Suprapubic skin (tissue), 4 donors: ENCODE measurements at regions not wholly inside any gene's neighbourhood (a gene's known extent, or its start where the extent isn't known, plus 50 kb on each side); places are given as distances from the start of the nearest gene placed in this dataset.

Experiments
- DNase-seq, 2 donors: peaks; one replicate each; pipeline ENCODE4 v3.0.0-alpha.2; 2019; ENCODE audit warnings: low spot score in 2 of 2
- H3K27ac ChIP-seq: fragments of 200-600 bp; sonication (generic); one replicate; pipeline ENCODE4 v1.5.1; 2019
- H3K27me3 ChIP-seq: fragments of 200-600 bp; sonication (generic); one replicate; pipeline ENCODE4 v1.5.1; 2019
- H3K36me3 ChIP-seq: fragments of 200-600 bp; sonication (generic); one replicate; pipeline ENCODE4 v1.5.1; 2019
- H3K4me1 ChIP-seq: fragments of 200-600 bp; sonication (generic); one replicate; pipeline ENCODE4 v1.5.1; 2019
- H3K4me3 ChIP-seq: fragments of 200-600 bp; sonication (generic); one replicate; pipeline ENCODE4 v1.5.1; 2019; ENCODE audit warnings: mild to moderate bottlenecking
- H3K9me3 ChIP-seq: fragments of 200-600 bp; sonication (generic); one replicate; pipeline ENCODE4 v1.5.1; 2019
- CTCF ChIP-seq, 2 donors: fragments of 200-600 bp in 1 of 2; fragments of 450-650 bp in 1 of 2; sonication (generic) in 1 of 2; IDR thresholded peaks; one replicate each; pipeline ENCODE4 v1.5.1; 2016 to 2019; ENCODE audit warnings: antibody characterized with exemption in 2 of 2, mild to moderate bottlenecking in 1 of 2, moderate library complexity in 1 of 2
- EP300 ChIP-seq: sonication (generic); formaldehyde crosslinking; IDR thresholded peaks from one replicate; pipeline ENCODE4 v1.6.1; 2017; ENCODE audit warnings: antibody characterized with exemption
- POLR2A ChIP-seq, 2 donors: fragments of 450-650 bp; IDR thresholded peaks; one replicate each; pipeline ENCODE4 v1.6.1; 2017; ENCODE audit warnings: antibody characterized with exemption in 2 of 2, mild to moderate bottlenecking in 2 of 2, moderate library complexity in 2 of 2
- POLR2AphosphoS5 ChIP-seq, 3 donors: sonication (generic); formaldehyde crosslinking; IDR thresholded peaks; one replicate each; pipeline ENCODE4 v1.6.1; 2017; ENCODE audit warnings: antibody characterized with exemption in 3 of 3
- WGBS: methylation state at CpG from one replicate; pipeline ENCODE4 v1.1.5; 2018; 5-methylcytosine and 5-hydroxymethylcytosine counted together

- no peaks in the 10 kb centered on the region for H3K4me1 ChIP-seq
- TF ChIP-seq POLR2AphosphoS5 (IDR thresholded peaks at IDR 0.05) (no peak), CTCF (IDR thresholded peaks at IDR 0.05) (no peak), POLR2A (IDR thresholded peaks at IDR 0.05) (no peak), EP300 (no peak)
- peaks cover 3% of the 10 kb centered on the region for H3K9me3 ChIP-seq
- no peak overlapping the region for H3K4me3 ChIP-seq
- DNase-seq, result no peak
- WGBS, result 70% methylated on average over 5 of the region's 5 CpGs
- H3K36me3 ChIP-seq, result no peaks in the 10 kb centered on the region
- H3K27me3 ChIP-seq, result no peaks in the 10 kb centered on the region
- H3K27ac ChIP-seq, result no peak overlapping the region
Observed at GRCh38 chr12:17371491-17372215, 718.3 kb downstream of the RERGL start.

- no peak overlapping the region for H3K27ac ChIP-seq
- H3K4me1 ChIP-seq, result no peaks in the 10 kb centered on the region
- no peaks in the 10 kb centered on the region for H3K36me3 ChIP-seq
- H3K4me3 ChIP-seq, result no peak overlapping the region
- H3K9me3 ChIP-seq, result peaks cover 3% of the 10 kb centered on the region
- H3K27me3 ChIP-seq, result no peaks in the 10 kb centered on the region
- TF ChIP-seq POLR2AphosphoS5 (IDR thresholded peaks at IDR 0.05), result no peak
- no peak for TF ChIP-seq CTCF (IDR thresholded peaks at IDR 0.05)
- TF ChIP-seq POLR2A (IDR thresholded peaks at IDR 0.05), result no peak
- TF ChIP-seq EP300, result no peak
- DNase-seq, result no peak
Observed at GRCh38 chr12:17370621-17371020, 719.4 kb downstream of the RERGL start.

GRCh38 chr12:17369556-17369955 is 720.4 kb downstream of the RERGL start:
- no peaks in the 10 kb centered on the region for H3K36me3 ChIP-seq
- H3K27me3 ChIP-seq, result no peaks in the 10 kb centered on the region
- H3K4me3 ChIP-seq, result no peak overlapping the region
- H3K27ac ChIP-seq, result no peak overlapping the region
- 71% methylated on average over 1 of the region's 1 CpG for WGBS
- TF ChIP-seq POLR2A (IDR thresholded peaks at IDR 0.05), result no peak
- TF ChIP-seq EP300, result no peak
- TF ChIP-seq POLR2AphosphoS5 (IDR thresholded peaks at IDR 0.05), result no peak
- no peak for TF ChIP-seq CTCF (IDR thresholded peaks at IDR 0.05)
- peaks cover 3% of the 10 kb centered on the region for H3K9me3 ChIP-seq
- H3K4me1 ChIP-seq, result no peaks in the 10 kb centered on the region
- no peak for DNase-seq

- H3K36me3 ChIP-seq, result no peaks in the 10 kb centered on the region
- TF ChIP-seq CTCF (IDR thresholded peaks at IDR 0.05), result no peak
- no peak for TF ChIP-seq EP300
- no peak for TF ChIP-seq POLR2AphosphoS5 (IDR thresholded peaks at IDR 0.05)
- no peak for TF ChIP-seq POLR2A (IDR thresholded peaks at IDR 0.05)
- DNase-seq, result no peak
- H3K4me1 ChIP-seq, result no peaks in the 10 kb centered on the region
- no peak overlapping the region for H3K27ac ChIP-seq
- WGBS, result 47% methylated on average over 3 of the region's 3 CpGs
- H3K27me3 ChIP-seq, result no peaks in the 10 kb centered on the region
- H3K9me3 ChIP-seq, result no peaks in the 10 kb centered on the region
- no peak overlapping the region for H3K4me3 ChIP-seq
Observed at GRCh38 chr12:17361224-17361623, 728.8 kb downstream of the RERGL start.

GRCh38 chr12:17358835-17359234 is 731.2 kb downstream of the RERGL start:
- no peak for TF ChIP-seq EP300
- 52% methylated on average over 3 of the region's 3 CpGs for WGBS
- Histone ChIP-seq H3K27ac (no peak overlapping the region), H3K4me3 (no peak overlapping the region), H3K9me3 (no peaks in the 10 kb centered on the region), H3K4me1 (no peaks in the 10 kb centered on the region), H3K36me3 (no peaks in the 10 kb centered on the region), H3K27me3 (no peaks in the 10 kb centered on the region)
- no peak for DNase-seq

GRCh38 chr12:17357396-17357795 is 732.6 kb downstream of the RERGL start:
- no peak for TF ChIP-seq POLR2AphosphoS5 (IDR thresholded peaks at IDR 0.05)
- TF ChIP-seq POLR2A (IDR thresholded peaks at IDR 0.05), result no peak
- no peak for TF ChIP-seq CTCF (IDR thresholded peaks at IDR 0.05)
- TF ChIP-seq EP300, result no peak
- WGBS, result 40% methylated on average over 1 of the region's 1 CpG
- Histone ChIP-seq H3K36me3 (no peaks in the 10 kb centered on the region), H3K27me3 (no peaks in the 10 kb centered on the region), H3K27ac (no peak overlapping the region), H3K4me1 (no peaks in the 10 kb centered on the region), H3K4me3 (no peak overlapping the region), H3K9me3 (no peaks in the 10 kb centered on the region)
- DNase-seq, result no peak
